ENCODE measurements at regions not wholly inside any gene's neighbourhood (a gene's known extent, or its start where the extent isn't known, plus 50 kb on each side); places are given as distances from the start of the nearest gene placed in this dataset.

DNA sequence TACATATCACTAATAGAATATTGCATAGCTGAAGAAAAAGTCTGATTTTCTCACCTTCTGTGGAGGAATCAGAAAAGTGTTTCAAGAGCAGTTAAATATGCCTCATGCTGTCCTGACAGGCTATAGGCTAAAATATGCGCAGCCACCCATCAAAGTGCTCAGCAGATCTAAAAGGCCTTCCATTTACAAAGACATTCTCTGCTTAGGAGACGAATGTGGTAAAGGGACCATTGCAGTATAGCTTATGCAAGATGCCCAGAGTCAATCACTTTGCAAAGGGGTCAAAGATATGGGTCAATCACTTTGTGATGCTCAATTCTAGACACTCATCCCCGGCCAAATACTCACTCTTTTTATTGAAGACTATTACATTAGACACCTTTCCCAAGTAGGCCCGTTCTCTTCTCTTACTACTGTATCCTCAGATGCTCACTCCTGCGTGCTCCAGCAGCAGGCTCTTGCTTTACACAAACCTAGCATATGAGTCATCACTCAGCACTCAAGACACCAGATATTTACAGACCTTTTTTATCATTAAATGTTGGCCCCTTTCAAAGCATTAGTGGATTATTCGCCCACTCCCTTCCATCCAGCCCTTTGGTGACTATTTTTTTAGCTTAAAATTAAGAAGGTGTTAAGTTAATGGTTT lies 568.2 kb upstream of the CDH18 start:
- Histone ChIP-seq H3K79me2 (ENCODE audit: control insufficient read depth, insufficient read depth, low read length) (no peaks in the 10 kb centered on the region), H3K27me3 (ENCODE audit: control insufficient read depth in 2 of 2, insufficient read depth in 2 of 2, low read length in 2 of 2) (no peaks in the 10 kb centered on the region), H2AFZ (ENCODE audit: low read depth, low read length) (no peak overlapping the region), H3K4me2 (ENCODE audit: insufficient read depth, low read length) (no peak overlapping the region), H3K9ac (replicated peaks; ENCODE audit: extremely low read depth, insufficient read depth, low read length) (no peak overlapping the region), H4K20me1 (replicated peaks; ENCODE audit: control insufficient read depth, extremely low read depth, insufficient read depth, low read length) (no peaks in the 10 kb centered on the region), H3K4me1 (ENCODE audit: control insufficient read depth, extremely low read depth, insufficient read depth, low read length) (no peaks in the 10 kb centered on the region), H3K9me1 (replicated peaks; ENCODE audit: control insufficient read depth, extremely low read depth, insufficient read depth, low read length) (no peaks in the 10 kb centered on the region), H3K27ac (ENCODE audit: insufficient read depth, low read depth, low read length) (no peak overlapping the region), H3K36me3 (ENCODE audit: control insufficient read depth in 2 of 2, extremely low read depth in 1 of 2, insufficient read depth in 2 of 2, low read length in 2 of 2) (no peaks in the 10 kb centered on the region), H3K4me3 (replicated peaks in 1 of 3; ENCODE audit: insufficient read depth in 1 of 3, low read depth in 1 of 3, low read length in 3 of 3) (no peak overlapping the region), H3K9me3 (replicated peaks; ENCODE audit: control insufficient read depth, insufficient read depth, low read length) (no peaks in the 10 kb centered on the region)
- TF ChIP-seq, protein P1, sequence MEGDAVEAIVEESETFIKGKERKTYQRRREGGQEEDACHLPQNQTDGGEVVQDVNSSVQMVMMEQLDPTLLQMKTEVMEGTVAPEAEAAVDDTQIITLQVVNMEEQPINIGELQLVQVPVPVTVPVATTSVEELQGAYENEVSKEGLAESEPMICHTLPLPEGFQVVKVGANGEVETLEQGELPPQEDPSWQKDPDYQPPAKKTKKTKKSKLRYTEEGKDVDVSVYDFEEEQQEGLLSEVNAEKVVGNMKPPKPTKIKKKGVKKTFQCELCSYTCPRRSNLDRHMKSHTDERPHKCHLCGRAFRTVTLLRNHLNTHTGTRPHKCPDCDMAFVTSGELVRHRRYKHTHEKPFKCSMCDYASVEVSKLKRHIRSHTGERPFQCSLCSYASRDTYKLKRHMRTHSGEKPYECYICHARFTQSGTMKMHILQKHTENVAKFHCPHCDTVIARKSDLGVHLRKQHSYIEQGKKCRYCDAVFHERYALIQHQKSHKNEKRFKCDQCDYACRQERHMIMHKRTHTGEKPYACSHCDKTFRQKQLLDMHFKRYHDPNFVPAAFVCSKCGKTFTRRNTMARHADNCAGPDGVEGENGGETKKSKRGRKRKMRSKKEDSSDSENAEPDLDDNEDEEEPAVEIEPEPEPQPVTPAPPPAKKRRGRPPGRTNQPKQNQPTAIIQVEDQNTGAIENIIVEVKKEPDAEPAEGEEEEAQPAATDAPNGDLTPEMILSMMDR (IDR thresholded peaks at IDR 0.05; ENCODE audit: extremely low read depth in 1 of 2, insufficient read depth in 1 of 2, low read depth in 1 of 2, low read length in 2 of 2), result no peak
- no peak for TF ChIP-seq POLR2A (IDR thresholded peaks at IDR 0.05; ENCODE audit: low read depth, low read length)
- no peak for TF ChIP-seq MYC (IDR thresholded peaks at IDR 0.05; ENCODE audit: low read depth, low read length)
- TF ChIP-seq, protein P2, sequence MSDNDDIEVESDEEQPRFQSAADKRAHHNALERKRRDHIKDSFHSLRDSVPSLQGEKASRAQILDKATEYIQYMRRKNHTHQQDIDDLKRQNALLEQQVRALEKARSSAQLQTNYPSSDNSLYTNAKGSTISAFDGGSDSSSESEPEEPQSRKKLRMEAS (IDR thresholded peaks at IDR 0.05; ENCODE audit: insufficient read depth, insufficient read length), result no peak
- TF ChIP-seq GATA2 (IDR thresholded peaks at IDR 0.05; ENCODE audit: insufficient read depth, insufficient read length, low read depth, low read length), result no peak
- no peak for TF ChIP-seq POLR2AphosphoS5 (IDR thresholded peaks at IDR 0.05; ENCODE audit: insufficient read depth, low read depth, low read length)
- TF ChIP-seq JUN (IDR thresholded peaks at IDR 0.05; ENCODE audit: borderline replicate concordance, insufficient read depth, insufficient read length, low read depth), result no peak
- no peak for TF ChIP-seq FOS (IDR thresholded peaks at IDR 0.05; ENCODE audit: borderline replicate concordance, insufficient read depth, low read length)
- FAIRE-seq (no peak), DNase-seq (ENCODE audit: low read depth, low spot score) (no peak)
- BruUV-seq (replicated peaks), result no TSS peak
- CTCF ChIA-PET, result no interaction called here
- dilution Hi-C loops (cut with MboI; ENCODE audit: extremely low pct_ligation_motif_present, low sequenced_read_pairs) (no loop called here), intact Hi-C loops (cut with micrococcal nuclease) (no loop called here)
- POLR2A ChIA-PET, result no interaction called here

Data from endothelial cell of umbilical vein (primary cell).